AG04450 (cell line): ENCODE measurements at regions not wholly inside any gene's neighbourhood (a gene's known extent, or its start where the extent isn't known, plus 50 kb on each side); places are given as distances from the start of the nearest gene placed in this dataset.

Experiments
- CTCF ChIA-PET: fragments of 300-600, 350-600 bp; formaldehyde crosslinking; extraction: SDS; loops from one replicate; lab custom pipeline; 2022; ENCODE audit warnings: antibody characterized with exemption, inconsistent platforms; lab: Charles Lee
- POLR2A ChIA-PET: fragments of 350-600 bp; formaldehyde crosslinking; extraction: SDS; loops from one replicate; lab custom pipeline; 2021; ENCODE audit warnings: antibody characterized with exemption, inconsistent platforms; lab: Yijun Ruan, JAX
- DNase-seq: peaks from one replicate; pipeline ENCODE4 v3.0.0-alpha.2; 2011; ENCODE audit warnings: low read depth, low spot score
- H3K27ac ChIP-seq: one replicate; pipeline ENCODE4 v1.5.1; 2012; ENCODE audit warnings: low read depth, low read length, control low read depth
- H3K27me3 ChIP-seq: one replicate; pipeline ENCODE4 v1.6.0; 2012; ENCODE audit warnings: low read length; ENCODE audit not compliant: control insufficient read depth, insufficient read depth
- H3K4me3 ChIP-seq: 2 replicates; pipeline ENCODE4 v1.5.1; 2011; ENCODE audit warnings: mild to moderate bottlenecking, low read depth, low read length, control low read depth
- H3K9me3 ChIP-seq: 2 replicates; pipeline ENCODE4 v1.5.1; 2012; ENCODE audit warnings: low read length; ENCODE audit not compliant: control insufficient read depth, insufficient read depth
- CTCF ChIP-seq: IDR thresholded peaks from 2 replicates; pipeline ENCODE4 v1.5.1; 2011; ENCODE audit warnings: low read depth, low read length, control low read depth, inconsistent platforms

GRCh38 chr9:13732290-13732689 lies 452.8 kb upstream of the MPDZ start:
- no peak for DNase-seq
- peaks cover 3% of the 10 kb centered on the region for H3K27me3 ChIP-seq
- ChIA-PET POLR2A (no interaction called here), CTCF (no interaction called here)
- no peak overlapping the region for H3K27ac ChIP-seq
- no peak for TF ChIP-seq CTCF
- H3K4me3 ChIP-seq, result no peak overlapping the region
- H3K9me3 ChIP-seq, result no peaks in the 10 kb centered on the region

- CTCF ChIA-PET, result no interaction called here
- H3K27me3 ChIP-seq, result peaks cover 3% of the 10 kb centered on the region
- POLR2A ChIA-PET, result no interaction called here
- no peak overlapping the region for H3K27ac ChIP-seq
- no peak for TF ChIP-seq CTCF
- DNase-seq, result no peak
- H3K4me3 ChIP-seq, result no peak overlapping the region
- H3K9me3 ChIP-seq, result no peaks in the 10 kb centered on the region
Measured at GRCh38 chr9:13731637-13732036, 452.1 kb upstream of the MPDZ start.

- H3K27ac ChIP-seq, result no peak overlapping the region
- H3K27me3 ChIP-seq, result peaks cover 3% of the 10 kb centered on the region
- ChIA-PET POLR2A (no interaction called here), CTCF (no interaction called here)
- DNase-seq, result no peak
- H3K4me3 ChIP-seq, result no peak overlapping the region
- no peaks in the 10 kb centered on the region for H3K9me3 ChIP-seq
- TF ChIP-seq CTCF, result no peak
Measured at GRCh38 chr9:13729955-13730354, 450.5 kb upstream of the MPDZ start.

- no peak for DNase-seq
- CTCF ChIA-PET, result no interaction called here
Measured at GRCh38 chr9:13728917-13729811, 449.7 kb upstream of the MPDZ start.

More at GRCh38 chr9:13728917-13729811, 449.7 kb upstream of the MPDZ start:
- no peaks in the 10 kb centered on the region for H3K9me3 ChIP-seq
- no peak overlapping the region for H3K27ac ChIP-seq
- no peak overlapping the region for H3K4me3 ChIP-seq
- POLR2A ChIA-PET, result no interaction called here
- H3K27me3 ChIP-seq, result no peaks in the 10 kb centered on the region
- TF ChIP-seq CTCF, result no peak
